Stimulated activated CD4-positive, alpha-beta T cell treated with anti-CD3 and anti-CD28 coated beads, TNF-alpha, amount 100 ng/mL, for 1 hour (primary cell): ENCODE measurements at regions not wholly inside any gene's neighbourhood (a gene's known extent, or its start where the extent isn't known, plus 50 kb on each side); places are given as distances from the start of the nearest gene placed in this dataset.
"Not testable (repeated sequence)": the region's sequence is repeated elsewhere in the genome, so short reads cannot be mapped to it uniquely, and the experiment has no call there.

Experiments
- DNase-seq, 3 donors: peaks; one replicate each; pipeline ENCODE4 v3.0.0-alpha.2; 2020; ENCODE audit warnings: low read depth in 3 of 3, low spot score in 1 of 3

DNA sequence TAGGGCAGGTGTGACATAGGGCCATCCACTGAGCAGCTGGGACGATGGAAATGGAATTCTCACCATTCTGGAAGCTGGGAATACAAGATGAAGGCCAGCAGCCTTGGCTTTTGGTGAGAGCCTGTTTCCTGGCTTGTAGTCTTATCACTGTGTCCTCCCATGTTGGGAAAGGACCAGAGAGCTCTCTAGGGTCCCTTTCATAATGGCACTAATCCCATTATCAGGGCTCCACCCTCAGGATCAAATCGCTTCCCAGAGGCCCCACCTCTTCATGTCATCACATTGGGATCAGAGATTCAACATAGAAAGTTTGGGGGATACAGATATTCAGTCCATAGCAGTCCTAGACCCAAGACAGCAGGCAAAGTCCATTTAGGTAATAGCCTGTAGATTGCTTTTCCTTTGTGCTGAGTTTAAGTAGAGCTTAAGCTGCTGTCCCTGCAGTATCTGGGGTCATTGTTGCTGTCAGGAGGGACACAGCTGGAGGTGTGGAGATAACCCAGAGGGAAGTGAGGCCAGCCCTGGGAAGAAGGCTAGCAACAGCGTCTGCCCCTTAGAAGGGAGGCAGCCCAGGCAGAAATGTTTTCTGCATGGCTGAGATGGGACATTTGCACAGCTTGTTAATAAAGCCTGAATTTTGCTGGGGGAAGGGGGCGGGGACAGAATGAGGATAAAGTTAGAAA, 136.5 kb upstream of the GPR12 start:
- DNase-seq, result no peak

DNA sequence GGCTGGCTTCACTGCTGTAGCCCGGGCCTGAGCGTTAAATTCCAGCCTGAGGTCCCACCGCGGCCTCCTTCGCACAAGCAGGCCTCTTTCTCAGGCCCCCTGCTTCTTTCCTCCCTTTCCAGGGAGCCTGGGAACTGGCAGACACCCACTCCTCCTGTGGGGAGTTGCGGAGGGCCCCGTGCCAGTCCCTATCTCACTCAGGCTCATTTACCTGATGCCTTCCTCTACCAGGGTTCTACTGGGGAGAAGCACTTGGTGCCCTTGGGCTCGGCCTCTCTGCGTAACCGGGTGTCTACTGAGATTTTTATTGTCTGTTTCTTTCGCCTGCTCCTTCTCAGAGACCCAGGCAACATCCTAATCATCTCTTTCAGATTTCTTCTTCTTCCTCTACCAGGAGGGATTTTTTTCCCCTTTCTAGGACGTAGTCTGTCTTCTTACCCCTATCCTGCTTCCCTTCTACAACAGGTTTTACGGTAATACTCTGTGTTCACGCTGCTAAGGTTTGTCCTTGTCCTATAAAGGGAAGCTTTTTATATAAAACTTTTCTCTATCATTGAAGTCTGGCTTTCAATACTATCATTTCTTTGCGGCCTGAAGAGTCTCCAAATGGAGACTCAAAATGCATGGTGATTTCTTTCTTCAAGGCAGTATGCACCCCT, 135.4 kb upstream of the GPR12 start:
- DNase-seq, result no peak

DNA sequence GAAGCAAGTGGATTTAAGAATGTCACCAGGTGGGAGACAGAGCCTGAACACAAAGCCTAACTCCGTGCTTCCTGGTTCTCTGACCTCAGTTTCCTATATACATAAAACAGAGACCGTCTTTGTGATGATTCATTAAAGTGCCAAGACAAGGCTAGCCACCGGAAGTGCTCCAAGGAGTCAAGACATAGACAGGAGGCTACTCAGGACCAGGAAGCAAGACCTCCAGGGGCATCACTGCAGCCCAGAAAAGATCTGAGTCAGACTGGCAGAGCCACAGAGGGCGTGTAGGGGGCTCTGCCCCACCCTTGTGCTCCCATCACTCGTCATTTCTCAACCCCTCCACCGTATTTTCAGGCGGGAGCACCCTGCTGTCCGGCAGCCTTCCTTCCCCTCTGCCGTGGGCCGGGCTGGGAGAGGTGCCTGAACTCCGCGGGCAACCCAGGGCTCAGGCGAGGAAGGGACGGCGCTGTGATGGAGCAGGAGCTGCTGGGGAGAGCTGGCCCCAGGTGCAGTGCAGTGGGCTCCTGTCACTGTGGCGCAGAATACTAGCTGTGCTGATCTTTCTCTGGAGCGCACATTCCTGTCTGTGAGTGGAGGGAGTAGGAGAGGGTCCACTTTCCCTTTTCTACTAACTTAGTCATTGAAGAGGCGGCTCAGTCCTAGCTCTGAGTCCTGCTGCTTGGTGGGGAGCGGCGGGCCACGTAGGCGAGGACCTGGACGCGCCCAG, 134.7 kb upstream of the GPR12 start:
- no peak for DNase-seq

- DNase-seq, result no peak
Observed at GRCh38 chr13:26888632-26889031, 128.0 kb upstream of the GPR12 start.

- no peak for DNase-seq
Observed at GRCh38 chr13:26887594-26887993, 127.0 kb upstream of the GPR12 start.

- no peak for DNase-seq
Observed at GRCh38 chr13:26883613-26884257, 123.1 kb upstream of the GPR12 start.

DNA sequence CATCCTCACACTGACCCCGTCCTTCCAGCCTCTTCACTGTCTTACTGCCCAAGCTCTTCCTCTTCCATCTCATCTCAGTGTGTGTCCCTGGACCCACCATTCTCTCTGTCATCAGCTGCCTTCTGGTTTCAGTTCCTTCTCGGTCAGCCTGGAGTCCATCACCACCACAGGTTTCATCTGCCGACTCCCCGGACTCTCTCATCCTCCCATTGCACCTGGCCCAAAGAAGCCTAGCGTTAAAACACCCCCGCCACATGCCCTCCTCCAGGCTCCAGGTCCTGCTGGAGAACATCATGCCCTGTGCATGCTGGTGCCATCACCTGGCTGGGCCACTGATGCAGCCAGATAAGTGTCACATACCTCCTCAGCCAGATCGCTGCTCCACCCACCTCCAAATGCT, 122.1 kb upstream of the GPR12 start:
- no peak for DNase-seq

- no peak for DNase-seq
Observed at GRCh38 chr13:26881154-26881553, 120.6 kb upstream of the GPR12 start.

GRCh38 chr13:26880735-26881134, 120.1 kb upstream of the GPR12 start:
- DNase-seq, result no peak

GRCh38 chr13:26878438-26878837, 117.9 kb upstream of the GPR12 start:
- DNase-seq, result no peak

DNA sequence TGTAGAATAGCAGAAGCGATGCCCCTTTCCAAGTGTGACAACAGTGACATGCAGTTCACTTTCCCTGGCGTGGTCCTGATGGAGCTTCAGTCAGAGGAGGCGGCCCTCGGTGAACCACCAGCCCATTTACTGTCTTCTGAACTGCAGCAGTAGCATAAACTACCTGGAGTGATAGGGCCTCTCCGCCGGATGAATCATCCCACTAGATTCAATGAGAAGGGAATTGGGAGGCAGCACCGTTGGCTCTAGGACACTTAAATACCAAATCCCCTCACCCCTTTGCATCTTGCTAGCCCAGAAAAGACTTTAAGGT, 112.8 kb upstream of the GPR12 start:
- DNase-seq, result no peak

DNA sequence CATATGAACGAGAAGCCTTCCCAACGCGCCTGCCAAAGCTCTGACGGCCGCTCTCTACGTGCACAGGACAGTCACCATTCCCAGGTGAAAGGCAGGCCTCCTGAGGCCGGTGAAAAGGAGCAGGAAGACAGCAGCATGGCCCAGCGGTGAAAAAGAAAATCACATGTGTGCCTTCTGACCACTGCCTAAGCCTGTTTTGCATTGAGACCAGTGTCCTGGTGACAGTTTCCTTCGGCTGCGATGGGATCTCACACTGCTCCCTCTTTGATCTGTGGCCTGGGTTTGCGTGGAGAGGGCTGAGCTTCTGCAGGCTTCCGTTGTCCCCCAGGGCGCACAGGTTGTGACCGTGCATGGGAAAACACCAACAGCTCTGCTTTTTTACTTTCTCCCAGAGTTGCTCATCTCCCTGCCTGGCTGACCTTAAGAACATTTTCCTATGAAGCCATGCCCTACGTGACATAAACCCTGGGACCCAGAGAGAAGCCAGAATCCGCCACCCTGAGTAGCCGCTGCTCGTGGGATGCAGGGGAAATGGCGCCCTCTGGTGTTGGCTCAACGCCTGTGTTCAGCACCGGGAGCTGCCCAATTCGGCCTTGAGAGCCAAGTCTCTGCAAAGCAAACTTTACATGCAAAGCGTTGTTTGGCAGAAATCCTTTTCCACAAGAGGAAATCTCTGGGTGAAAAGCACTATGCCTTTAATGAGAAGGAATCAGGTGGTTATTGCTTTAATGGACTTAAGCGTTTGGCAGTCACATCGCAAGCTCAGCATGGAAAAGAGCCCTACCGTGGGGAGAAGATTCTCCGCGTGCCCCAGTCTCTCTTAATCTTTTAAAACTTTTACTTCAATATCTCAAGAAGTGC, 112.2 kb upstream of the GPR12 start:
- peak in 2 of 3 donors; percentile 1 to 12 for DNase-seq

GRCh38 chr13:26867451-26868091, 107.0 kb upstream of the GPR12 start:
- DNase-seq, result no peak

- no peak for DNase-seq
Observed at GRCh38 chr13:26864576-26864975, 104.0 kb upstream of the GPR12 start.

DNA sequence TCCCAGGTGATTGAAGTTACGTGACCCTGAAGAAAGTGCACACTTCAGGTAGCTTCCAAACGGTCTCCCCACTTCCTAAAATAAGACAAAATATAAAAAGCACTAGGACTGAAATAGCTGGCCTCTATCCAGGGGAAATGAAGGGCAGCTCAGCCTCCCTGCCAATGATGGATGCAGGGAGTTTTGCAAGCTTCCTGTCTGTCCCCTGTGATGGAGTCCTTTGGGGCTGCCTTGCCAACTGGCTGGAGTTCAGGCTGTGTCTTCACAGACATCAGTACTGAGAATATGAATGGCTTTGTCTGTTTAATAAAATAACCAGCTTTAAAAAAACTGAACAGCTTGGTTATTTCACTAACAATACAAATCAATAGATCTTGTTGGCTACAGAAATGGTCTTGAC, 101.4 kb upstream of the GPR12 start:
- DNase-seq, result no peak

DNA sequence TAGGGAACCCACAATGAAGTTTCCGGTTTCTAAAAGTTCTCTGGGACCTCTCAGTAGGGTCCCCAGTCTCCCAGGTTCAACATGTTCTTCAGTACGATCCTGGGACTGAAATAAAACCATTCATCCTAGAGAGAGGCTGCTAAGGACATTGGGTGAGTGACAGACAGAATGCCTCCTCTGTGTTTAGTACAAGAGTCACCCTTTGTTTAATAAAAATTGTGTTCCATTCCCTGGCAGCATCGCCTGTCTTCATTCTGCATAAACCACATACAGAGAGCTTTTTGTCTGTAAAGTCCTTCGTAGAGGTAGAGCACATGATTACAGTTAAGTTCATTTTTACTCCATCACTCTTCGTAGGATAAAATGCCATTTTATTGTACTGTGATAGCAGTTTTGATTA, 95.3 kb upstream of the GPR12 start:
- DNase-seq, result no peak

DNA sequence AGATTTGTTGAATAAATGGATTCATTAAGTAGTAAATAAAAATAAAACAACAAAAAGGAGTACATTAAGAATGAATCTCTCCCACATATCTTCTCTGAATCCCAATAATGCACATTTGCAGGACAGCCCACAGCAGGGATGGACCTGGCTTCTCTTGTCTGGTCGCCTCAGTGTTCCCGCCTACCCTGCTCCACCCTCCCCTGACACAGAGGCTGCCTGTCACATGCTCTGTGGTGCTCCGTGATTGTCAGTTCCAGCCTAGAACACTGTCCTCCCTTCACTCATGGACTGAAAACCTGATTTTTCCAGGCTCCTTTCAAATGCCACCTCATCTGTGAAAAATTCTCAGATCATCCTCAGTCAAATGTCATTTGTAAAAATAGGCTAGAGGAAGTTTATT, 94.5 kb upstream of the GPR12 start:
- no peak for DNase-seq

GRCh38 chr13:26853323-26853722, 92.7 kb upstream of the GPR12 start:
- no peak for DNase-seq

GRCh38 chr13:26847281-26847680, 86.7 kb upstream of the GPR12 start:
- no peak for DNase-seq

GRCh38 chr13:26845063-26845462, 84.5 kb upstream of the GPR12 start:
- DNase-seq, result not testable (repeated sequence)

- no peak for DNase-seq
Observed at GRCh38 chr13:26839682-26840081, 79.1 kb upstream of the GPR12 start.
